RWPE2 (cell line): ENCODE measurements at regions not wholly inside any gene's neighbourhood (a gene's known extent, or its start where the extent isn't known, plus 50 kb on each side); places are given as distances from the start of the nearest gene placed in this dataset.

Experiments used
- ATAC-seq: fragments of 200-7000 bp; cut with Tn5 transposase; 3 replicates; pipeline ENCODE4 v1.9.1; 2021; ENCODE audit warnings: low read depth
- DNase-seq: peaks from one replicate; pipeline ENCODE4 v3.0.0-alpha.2; 2020; ENCODE audit warnings: low spot score
- H3K27ac ChIP-seq: fragments of 450-650 bp; 2 replicates; pipeline ENCODE4 v1.5.1; 2017; ENCODE audit warnings: mild to moderate bottlenecking; ENCODE audit not compliant: poor library complexity, severe bottlenecking
- H3K27me3 ChIP-seq: fragments of 250-450 bp; sonication (Bioruptor Pico); 2 replicates; pipeline ENCODE4 v1.5.1; 2021; ENCODE audit warnings: mild to moderate bottlenecking, moderate library complexity; ENCODE audit not compliant: insufficient read depth, poor library complexity, severe bottlenecking
- H3K36me3 ChIP-seq: fragments of 250-450 bp; sonication (Bioruptor Pico); 2 replicates; pipeline ENCODE4 v1.5.1; 2020; ENCODE audit warnings: low read depth, mild to moderate bottlenecking, moderate library complexity
- H3K4me1 ChIP-seq: fragments of 250-450 bp; sonication (Bioruptor Pico); 2 replicates; pipeline ENCODE4 v1.5.1; 2021; ENCODE audit warnings: mild to moderate bottlenecking, moderate library complexity; ENCODE audit not compliant: insufficient read depth, poor library complexity, severe bottlenecking
- H3K4me3 ChIP-seq: fragments of 250-450 bp; sonication (Bioruptor Pico); 2 replicates; pipeline ENCODE4 v1.5.1; 2021; ENCODE audit warnings: mild to moderate bottlenecking, moderate library complexity; ENCODE audit not compliant: severe bottlenecking
- H3K9me3 ChIP-seq: fragments of 250-450 bp; sonication (Bioruptor Pico); 2 replicates; pipeline ENCODE4 v1.5.1; 2021; ENCODE audit warnings: mild to moderate bottlenecking, moderate library complexity; ENCODE audit not compliant: severe bottlenecking
- TF ChIP-seq, protein P1 (sequence below): fragments of 450-650 bp; IDR thresholded peaks from one replicate; pipeline ENCODE4 v1.5.1; 2017; ENCODE audit warnings: mild to moderate bottlenecking, moderate library complexity; ENCODE audit not compliant: poor library complexity, severe bottlenecking

- ATAC-seq (no peak), DNase-seq (no peak)
- Histone ChIP-seq H3K27me3 (no peaks in the 10 kb centered on the region), H3K36me3 (no peaks in the 10 kb centered on the region), H3K4me1 (no peaks in the 10 kb centered on the region), H3K4me3 (no peak overlapping the region), H3K9me3 (no peaks in the 10 kb centered on the region), H3K27ac (no peak overlapping the region)
- TF ChIP-seq, protein P1, sequence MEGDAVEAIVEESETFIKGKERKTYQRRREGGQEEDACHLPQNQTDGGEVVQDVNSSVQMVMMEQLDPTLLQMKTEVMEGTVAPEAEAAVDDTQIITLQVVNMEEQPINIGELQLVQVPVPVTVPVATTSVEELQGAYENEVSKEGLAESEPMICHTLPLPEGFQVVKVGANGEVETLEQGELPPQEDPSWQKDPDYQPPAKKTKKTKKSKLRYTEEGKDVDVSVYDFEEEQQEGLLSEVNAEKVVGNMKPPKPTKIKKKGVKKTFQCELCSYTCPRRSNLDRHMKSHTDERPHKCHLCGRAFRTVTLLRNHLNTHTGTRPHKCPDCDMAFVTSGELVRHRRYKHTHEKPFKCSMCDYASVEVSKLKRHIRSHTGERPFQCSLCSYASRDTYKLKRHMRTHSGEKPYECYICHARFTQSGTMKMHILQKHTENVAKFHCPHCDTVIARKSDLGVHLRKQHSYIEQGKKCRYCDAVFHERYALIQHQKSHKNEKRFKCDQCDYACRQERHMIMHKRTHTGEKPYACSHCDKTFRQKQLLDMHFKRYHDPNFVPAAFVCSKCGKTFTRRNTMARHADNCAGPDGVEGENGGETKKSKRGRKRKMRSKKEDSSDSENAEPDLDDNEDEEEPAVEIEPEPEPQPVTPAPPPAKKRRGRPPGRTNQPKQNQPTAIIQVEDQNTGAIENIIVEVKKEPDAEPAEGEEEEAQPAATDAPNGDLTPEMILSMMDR, result no peak
Measured at GRCh38 chr6:163671791-163672190, 257.3 kb downstream of the QKI start.

DNA sequence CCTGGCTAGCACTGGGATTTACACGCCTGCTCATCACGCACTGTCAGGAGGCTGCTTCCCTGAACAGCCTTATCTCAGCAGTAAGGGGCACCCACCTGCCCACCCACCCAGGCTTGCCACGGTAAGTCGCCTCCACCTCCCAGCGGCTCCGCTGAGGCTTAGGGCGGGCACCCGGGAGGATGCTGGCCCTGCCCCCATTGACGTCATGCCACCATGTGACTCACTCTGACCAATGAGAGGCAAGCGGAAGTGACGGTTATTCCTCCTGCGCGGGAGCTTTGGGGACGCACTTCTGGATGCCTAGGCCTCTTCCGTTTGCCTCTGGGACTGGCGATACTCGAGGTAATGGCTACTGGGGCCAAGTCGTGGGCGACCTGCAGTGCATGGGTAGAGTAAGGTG is 256.8 kb downstream of the QKI start:
- no peak for ATAC-seq
- no peak for DNase-seq
- no peaks in the 10 kb centered on the region for H3K36me3 ChIP-seq

DNA sequence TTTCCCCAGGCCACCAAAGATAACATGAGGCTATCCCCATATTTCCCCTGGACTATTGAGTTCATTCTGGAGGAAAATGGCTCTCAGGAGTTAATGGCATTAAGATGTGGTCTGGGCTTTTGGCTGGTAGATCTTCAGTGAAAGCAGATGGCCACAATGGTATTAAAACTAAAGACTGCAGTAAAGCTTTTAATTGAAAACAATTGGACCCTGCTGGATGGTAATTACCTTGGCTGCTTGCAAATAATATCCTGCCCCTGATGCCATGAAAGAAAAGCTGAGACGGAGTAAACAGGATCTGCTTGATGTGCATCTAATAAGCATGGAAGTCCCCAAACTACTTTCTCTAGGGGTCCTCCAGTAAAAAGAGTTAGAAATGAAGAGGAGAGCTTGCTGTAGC is 255.8 kb downstream of the QKI start:
- DNase-seq, result no peak
- Histone ChIP-seq H3K9me3 (no peaks in the 10 kb centered on the region), H3K27me3 (no peaks in the 10 kb centered on the region), H3K27ac (no peak overlapping the region), H3K36me3 (no peaks in the 10 kb centered on the region), H3K4me1 (no peaks in the 10 kb centered on the region), H3K4me3 (no peak overlapping the region)
- no peak for ATAC-seq
- TF ChIP-seq, protein P1, result no peak

More for the DNA sequence above, 256.8 kb downstream of the QKI start:
- H3K4me3 ChIP-seq, result no peak overlapping the region
- no peaks in the 10 kb centered on the region for H3K4me1 ChIP-seq
- TF ChIP-seq, protein P1, result no peak
- H3K27ac ChIP-seq, result no peak overlapping the region
- no peaks in the 10 kb centered on the region for H3K9me3 ChIP-seq
- H3K27me3 ChIP-seq, result no peaks in the 10 kb centered on the region

DNA sequence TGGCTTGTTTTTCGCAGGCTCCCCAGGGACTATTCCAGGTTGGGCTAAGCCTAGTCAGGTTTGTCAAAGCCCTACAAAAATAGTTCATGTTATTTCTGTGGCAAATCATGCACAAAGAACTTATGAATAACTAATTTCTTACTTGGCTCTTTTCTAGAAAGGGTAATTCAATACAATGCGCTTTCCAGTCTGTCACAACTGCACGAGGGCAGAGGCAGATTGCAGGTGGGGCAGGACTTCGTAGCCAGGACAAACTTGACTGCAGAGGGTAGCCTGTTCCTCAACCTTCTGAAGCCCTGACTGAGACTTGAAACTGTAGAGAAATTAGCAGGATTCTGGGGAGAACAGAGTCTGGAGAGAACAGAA is 253.5 kb downstream of the QKI start:
- TF ChIP-seq, protein P1, result no peak
- H3K4me3 ChIP-seq, result no peak overlapping the region
- H3K27ac ChIP-seq, result no peak overlapping the region
- H3K4me1 ChIP-seq, result no peaks in the 10 kb centered on the region
- H3K27me3 ChIP-seq, result no peaks in the 10 kb centered on the region
- ATAC-seq (no peak), DNase-seq (no peak)
- no peaks in the 10 kb centered on the region for H3K36me3 ChIP-seq
- no peaks in the 10 kb centered on the region for H3K9me3 ChIP-seq

GRCh38 chr6:163667372-163668060 is 253.0 kb downstream of the QKI start:
- no peaks in the 10 kb centered on the region for H3K27me3 ChIP-seq
- ATAC-seq, result no peak
- no peak overlapping the region for H3K4me3 ChIP-seq
- TF ChIP-seq, protein P1, result no peak
- no peak for DNase-seq
- no peak overlapping the region for H3K27ac ChIP-seq
- no peaks in the 10 kb centered on the region for H3K9me3 ChIP-seq
- H3K4me1 ChIP-seq, result no peaks in the 10 kb centered on the region
- H3K36me3 ChIP-seq, result no peaks in the 10 kb centered on the region
